ENCODE measurements at regions not wholly inside any gene's neighbourhood (a gene's known extent, or its start where the extent isn't known, plus 50 kb on each side); places are given as distances from the start of the nearest gene placed in this dataset.

GRCh38 chr4:26197018-26197779 lies 123.6 kb upstream of the RBPJ start:
- TF ChIP-seq, protein P1, sequence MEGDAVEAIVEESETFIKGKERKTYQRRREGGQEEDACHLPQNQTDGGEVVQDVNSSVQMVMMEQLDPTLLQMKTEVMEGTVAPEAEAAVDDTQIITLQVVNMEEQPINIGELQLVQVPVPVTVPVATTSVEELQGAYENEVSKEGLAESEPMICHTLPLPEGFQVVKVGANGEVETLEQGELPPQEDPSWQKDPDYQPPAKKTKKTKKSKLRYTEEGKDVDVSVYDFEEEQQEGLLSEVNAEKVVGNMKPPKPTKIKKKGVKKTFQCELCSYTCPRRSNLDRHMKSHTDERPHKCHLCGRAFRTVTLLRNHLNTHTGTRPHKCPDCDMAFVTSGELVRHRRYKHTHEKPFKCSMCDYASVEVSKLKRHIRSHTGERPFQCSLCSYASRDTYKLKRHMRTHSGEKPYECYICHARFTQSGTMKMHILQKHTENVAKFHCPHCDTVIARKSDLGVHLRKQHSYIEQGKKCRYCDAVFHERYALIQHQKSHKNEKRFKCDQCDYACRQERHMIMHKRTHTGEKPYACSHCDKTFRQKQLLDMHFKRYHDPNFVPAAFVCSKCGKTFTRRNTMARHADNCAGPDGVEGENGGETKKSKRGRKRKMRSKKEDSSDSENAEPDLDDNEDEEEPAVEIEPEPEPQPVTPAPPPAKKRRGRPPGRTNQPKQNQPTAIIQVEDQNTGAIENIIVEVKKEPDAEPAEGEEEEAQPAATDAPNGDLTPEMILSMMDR (IDR thresholded peaks at IDR 0.05): no peak
- TF ChIP-seq POLR2A (IDR thresholded peaks at IDR 0.05): no peak

Measured in tibial nerve (tissue), 3 donors.